IMR-90 (cell line): ENCODE measurements at regions not wholly inside any gene's neighbourhood (a gene's known extent, or its start where the extent isn't known, plus 50 kb on each side); places are given as distances from the start of the nearest gene placed in this dataset.

ENCODE experiments used
- ATAC-seq: fragments of 200-7000 bp; cut with Tn5 transposase; 2 replicates; pipeline ENCODE4 v1.9.1; 2020; ENCODE audit warnings: low read depth, mild to moderate bottlenecking, moderate library complexity
- BruUV-seq: library from RNA; stranded (reverse); fragments of 400-500 nt; replicated peaks from 2 replicates; lab custom pipeline; 2021; lab: Mats Ljungman, UMichigan
- CTCF ChIA-PET: fragments of 300-600 bp; formaldehyde crosslinking; extraction: SDS; loops from one replicate; lab custom pipeline; 2021; ENCODE audit warnings: antibody characterized with exemption; lab: Yijun Ruan, JAX
- POLR2A ChIA-PET: fragments of 300-600 bp; sonication (Branson Sonifier 250); formaldehyde crosslinking; loops from one replicate; lab custom pipeline; 2022; ENCODE audit warnings: antibody characterized with exemption; ENCODE audit not compliant: unreplicated experiment; lab: Charles Lee
- DNase-seq: peaks from one replicate; pipeline ENCODE4 v3.0.0; 2013
- H2AFZ ChIP-seq: replicated peaks from 2 replicates; pipeline ENCODE3; 2013; ENCODE audit warnings: low read length, mild to moderate bottlenecking; ENCODE audit not compliant: poor library complexity
- H2AK5ac ChIP-seq: 2 replicates; pipeline ENCODE4 v1.6.1; 2013; ENCODE audit warnings: low read depth, low read length, inconsistent platforms
- H2AK9ac ChIP-seq: replicated peaks from 2 replicates; pipeline ENCODE3; 2013; ENCODE audit warnings: mild to moderate bottlenecking, low read depth, low read length, moderate library complexity; ENCODE audit not compliant: poor library complexity
- H2BK120ac ChIP-seq: 2 replicates; pipeline ENCODE4 v1.6.1; 2013; ENCODE audit warnings: low read depth, low read length, inconsistent platforms
- H2BK15ac ChIP-seq: 3 replicates; pipeline ENCODE4 v1.6.1; 2013; ENCODE audit warnings: low read depth, low read length, inconsistent platforms
- H2BK20ac ChIP-seq: 2 replicates; pipeline ENCODE4 v1.6.1; 2013; ENCODE audit warnings: low read depth, mild to moderate bottlenecking, inconsistent platforms, low read length, moderate library complexity
- H2BK5ac ChIP-seq: 2 replicates; pipeline ENCODE4 v1.6.1; 2013; ENCODE audit warnings: mild to moderate bottlenecking, low read depth, low read length, inconsistent platforms; ENCODE audit not compliant: poor library complexity, severe bottlenecking
- H3K14ac ChIP-seq: replicated peaks from 2 replicates; pipeline ENCODE4 v1.6.1; 2013; ENCODE audit warnings: low read depth, low read length, inconsistent platforms
- H3K18ac ChIP-seq: 2 replicates; pipeline ENCODE4 v1.6.1; 2013; ENCODE audit warnings: low read depth, low read length, control low read depth
- H3K23ac ChIP-seq: 2 replicates; pipeline ENCODE4 v1.6.1; 2013; ENCODE audit warnings: low read depth, low read length, inconsistent platforms
- H3K27ac ChIP-seq: 2 replicates; pipeline ENCODE4 v1.5.1; 2013; ENCODE audit warnings: mild to moderate bottlenecking, control low read depth, low read length; ENCODE audit not compliant: insufficient read depth
- H3K27me3 ChIP-seq: 2 replicates; pipeline ENCODE4 v1.6.1; 2013; ENCODE audit warnings: low read length; ENCODE audit not compliant: control insufficient read depth, insufficient read depth
- H3K36me3 ChIP-seq: 2 replicates; pipeline ENCODE4 v1.6.1; 2013; ENCODE audit warnings: low read length, mixed read lengths; ENCODE audit not compliant: control insufficient read depth, insufficient read depth
- H3K4ac ChIP-seq: 2 replicates; pipeline ENCODE4 v1.6.1; 2013; ENCODE audit warnings: low read depth, low read length, inconsistent platforms
- H3K4me1 ChIP-seq: 2 replicates; pipeline ENCODE4 v1.6.1; 2013; ENCODE audit warnings: low read length, mixed read lengths; ENCODE audit not compliant: control insufficient read depth, insufficient read depth
- H3K4me2 ChIP-seq: 2 replicates; pipeline ENCODE4 v1.6.1; 2013; ENCODE audit warnings: low read depth, mild to moderate bottlenecking, control low read depth, low read length, moderate library complexity
- H3K4me3 ChIP-seq: 2 replicates; pipeline ENCODE4 v1.5.1; 2013; ENCODE audit warnings: low read depth, mild to moderate bottlenecking, control low read depth, low read length, moderate library complexity; ENCODE audit not compliant: insufficient read depth
- H3K56ac ChIP-seq: 2 replicates; pipeline ENCODE4 v1.6.1; 2013; ENCODE audit warnings: low read length, inconsistent platforms; ENCODE audit not compliant: insufficient read depth; ENCODE audit errors: extremely low read depth
- H3K79me1 ChIP-seq, 2 experiments: 2 replicates each; pipeline ENCODE4 v1.6.1; 2013; ENCODE audit warnings: low read length in 2 of 2, inconsistent platforms in 1 of 2, low read depth in 1 of 2
- H3K9ac ChIP-seq: 2 replicates; pipeline ENCODE4 v1.6.1; 2013; ENCODE audit warnings: low read depth, low read length, control low read depth
- H3K9me1 ChIP-seq: 2 replicates; pipeline ENCODE4 v1.6.1; 2013; ENCODE audit warnings: low read length, inconsistent platforms; ENCODE audit not compliant: insufficient read depth
- H3K9me3 ChIP-seq: 2 replicates; pipeline ENCODE4 v1.6.1; 2013; ENCODE audit warnings: low read length; ENCODE audit not compliant: control insufficient read depth, insufficient read depth
- H4K20me1 ChIP-seq: 2 replicates; pipeline ENCODE4 v1.6.1; 2013; ENCODE audit warnings: low read length, inconsistent platforms; ENCODE audit not compliant: insufficient read depth
- H4K5ac ChIP-seq: 2 replicates; pipeline ENCODE4 v1.6.1; 2013; ENCODE audit warnings: mild to moderate bottlenecking, low read depth, low read length, control low read depth
- H4K8ac ChIP-seq, 2 experiments: 2 replicates each; pipeline ENCODE4 v1.6.1; 2013; ENCODE audit warnings: low read depth in 2 of 2, low read length in 2 of 2, control low read depth in 1 of 2, inconsistent platforms in 1 of 2
- H4K91ac ChIP-seq: 2 replicates; pipeline ENCODE4 v1.6.1; 2013; ENCODE audit warnings: low read depth, low read length, inconsistent platforms; ENCODE audit not compliant: insufficient read depth
- BHLHE40 ChIP-seq: fragments of 150-350 bp; IDR thresholded peaks from 2 replicates; pipeline ENCODE4 v1.6.1; 2016; ENCODE audit warnings: mild to moderate bottlenecking, low read depth, low read length
- CEBPB ChIP-seq: IDR thresholded peaks from 2 replicates; pipeline ENCODE4 v1.6.1; 2012; ENCODE audit warnings: low read depth, low read length, improper control_type of control experiment
- CHD1 ChIP-seq: IDR thresholded peaks from 2 replicates; pipeline ENCODE4 v1.6.1; 2012; ENCODE audit warnings: low read depth, low read length, improper control_type of control experiment
- FOS ChIP-seq: fragments of 150-350 bp; IDR thresholded peaks from 2 replicates; pipeline ENCODE4 v1.6.1; 2016; ENCODE audit warnings: low read depth, low read length
- MAZ ChIP-seq: IDR thresholded peaks from 2 replicates; pipeline ENCODE4 v1.6.1; 2012; ENCODE audit warnings: low read depth, mild to moderate bottlenecking, low read length, improper control_type of control experiment, moderate library complexity, borderline replicate concordance
- POLR2A ChIP-seq: IDR thresholded peaks from 2 replicates; pipeline ENCODE4 v1.6.1; 2012; ENCODE audit warnings: mild to moderate bottlenecking, low read depth, low read length
- RAD21 ChIP-seq: IDR thresholded peaks from 2 replicates; pipeline ENCODE4 v1.6.1; 2012; ENCODE audit warnings: low read length, improper control_type of control experiment
- RCOR1 ChIP-seq: IDR thresholded peaks from 2 replicates; pipeline ENCODE4 v1.6.1; 2012; ENCODE audit warnings: mild to moderate bottlenecking, low read length, improper control_type of control experiment; ENCODE audit not compliant: insufficient replicate concordance
- RFX5 ChIP-seq: IDR thresholded peaks from 2 replicates; pipeline ENCODE4 v1.8.0; 2012; ENCODE audit warnings: low read depth, mild to moderate bottlenecking, low read length, moderate library complexity
- SMC3 ChIP-seq: fragments of 150-350 bp; IDR thresholded peaks from 2 replicates; pipeline ENCODE4 v1.6.1; 2016; ENCODE audit warnings: low read depth, mild to moderate bottlenecking, antibody characterized with exemption, low read length, moderate library complexity
- WGBS, 2 experiments: methylation state at CpG; one replicate each; pipeline versions ENCODE4 v1.1.5 to v1.1.7; 2013; ENCODE audit warnings: missing lambda C conversion rate in 2 of 2; ENCODE audit not compliant: insufficient read length in 1 of 2; ENCODE audit errors: extremely low coverage in 2 of 2; 5-methylcytosine and 5-hydroxymethylcytosine counted together
- dilution Hi-C: fragments of 300-500 bp; cut with HindIII; formaldehyde crosslinking; loops from one replicate; pipeline ENCODE4 v1.14.3; 2018; ENCODE audit warnings: low sequenced_read_pairs; ENCODE audit not compliant: unreplicated experiment
- in situ Hi-C: fragments of 300-500 bp; cut with MboI; formaldehyde crosslinking; loops from 3 replicates; pipeline ENCODE4 v1.14.3; 2019; ENCODE audit warnings: low sequenced_read_pairs, inconsistent platforms, mixed read lengths
- intact Hi-C: fragments of 100-400 bp; cut with micrococcal nuclease; formaldehyde crosslinking; loops from 2 replicates; pipeline ENCODE4 v1.10.0; 2022
- TF ChIP-seq, protein P1 (sequence below): fragments of 150-350 bp; IDR thresholded peaks from 2 replicates; pipeline ENCODE4 v1.6.1; 2016; ENCODE audit warnings: low read depth, mild to moderate bottlenecking, low read length, moderate library complexity, borderline replicate concordance

DNA sequence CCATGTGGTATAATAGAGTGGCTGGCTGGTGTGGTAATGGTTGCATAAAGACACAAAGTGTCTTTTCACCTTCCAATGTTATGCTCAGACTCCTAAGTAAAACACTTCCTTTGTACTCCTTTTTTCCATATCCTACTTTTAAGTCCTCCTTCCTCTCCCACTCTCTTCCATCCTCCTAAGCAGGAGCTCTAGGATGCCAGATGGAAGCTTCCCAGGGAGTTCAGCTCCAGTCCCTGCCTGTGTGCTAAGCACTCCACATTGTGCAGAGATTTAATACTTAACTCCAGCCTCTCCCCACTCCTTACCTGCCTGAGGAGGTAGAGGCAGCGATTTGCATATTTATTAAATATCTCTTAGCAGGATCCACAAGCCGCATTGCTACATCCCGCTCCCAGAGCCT, 60.5 kb upstream of the IGSF21 start:
- ChIA-PET POLR2A (no interaction called here), CTCF (no interaction called here)
- Histone ChIP-seq H2BK15ac (no peak overlapping the region), H3K4me1 (no peaks in the 10 kb centered on the region), H4K20me1 (no peaks in the 10 kb centered on the region), H4K8ac (no peak overlapping the region), H3K9me1 (no peaks in the 10 kb centered on the region), H3K4ac (no peak overlapping the region), H4K91ac (no peak overlapping the region), H3K79me1 (no peaks in the 10 kb centered on the region), H3K27me3 (no peaks in the 10 kb centered on the region), H3K23ac (no peak overlapping the region), H3K9ac (no peak overlapping the region), H3K9me3 (peaks cover 10% of the 10 kb centered on the region), H3K36me3 (no peaks in the 10 kb centered on the region), H3K56ac (no peak overlapping the region), H4K5ac (no peak overlapping the region), H3K4me3 (no peak overlapping the region), H3K4me2 (no peak overlapping the region), H3K27ac (no peak overlapping the region), H2AK9ac (no peak overlapping the region), H2AFZ (no peak overlapping the region), H3K18ac (no peak overlapping the region), H2BK120ac (no peak overlapping the region), H2BK5ac (no peak overlapping the region), H2BK20ac (no peak overlapping the region), H3K14ac (no peak overlapping the region), H2AK5ac (no peak overlapping the region)
- in situ Hi-C loops (no loop called here), intact Hi-C loops (no loop called here), dilution Hi-C loops (no loop called here)
- WGBS, 2 experiments: no CpG with 5 or more reads among the region's 3 CpGs
- TF ChIP-seq RFX5 (no peak), MAZ (no peak), FOS (no peak), POLR2A (no peak), RAD21 (no peak), CEBPB (no peak), SMC3 (no peak), CHD1 (no peak), RCOR1 (no peak), BHLHE40 (no peak)
- TF ChIP-seq, protein P1, sequence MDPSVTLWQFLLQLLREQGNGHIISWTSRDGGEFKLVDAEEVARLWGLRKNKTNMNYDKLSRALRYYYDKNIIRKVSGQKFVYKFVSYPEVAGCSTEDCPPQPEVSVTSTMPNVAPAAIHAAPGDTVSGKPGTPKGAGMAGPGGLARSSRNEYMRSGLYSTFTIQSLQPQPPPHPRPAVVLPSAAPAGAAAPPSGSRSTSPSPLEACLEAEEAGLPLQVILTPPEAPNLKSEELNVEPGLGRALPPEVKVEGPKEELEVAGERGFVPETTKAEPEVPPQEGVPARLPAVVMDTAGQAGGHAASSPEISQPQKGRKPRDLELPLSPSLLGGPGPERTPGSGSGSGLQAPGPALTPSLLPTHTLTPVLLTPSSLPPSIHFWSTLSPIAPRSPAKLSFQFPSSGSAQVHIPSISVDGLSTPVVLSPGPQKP: no peak
- DNase-seq (no peak), ATAC-seq (no peak)
- no TSS peak for BruUV-seq
